ENCODE measurements at regions not wholly inside any gene's neighbourhood (a gene's known extent, or its start where the extent isn't known, plus 50 kb on each side); places are given as distances from the start of the nearest gene placed in this dataset.
"Not testable (repeated sequence)": the region's sequence is repeated elsewhere in the genome, so short reads cannot be mapped to it uniquely, and the experiment has no call there.

DNA sequence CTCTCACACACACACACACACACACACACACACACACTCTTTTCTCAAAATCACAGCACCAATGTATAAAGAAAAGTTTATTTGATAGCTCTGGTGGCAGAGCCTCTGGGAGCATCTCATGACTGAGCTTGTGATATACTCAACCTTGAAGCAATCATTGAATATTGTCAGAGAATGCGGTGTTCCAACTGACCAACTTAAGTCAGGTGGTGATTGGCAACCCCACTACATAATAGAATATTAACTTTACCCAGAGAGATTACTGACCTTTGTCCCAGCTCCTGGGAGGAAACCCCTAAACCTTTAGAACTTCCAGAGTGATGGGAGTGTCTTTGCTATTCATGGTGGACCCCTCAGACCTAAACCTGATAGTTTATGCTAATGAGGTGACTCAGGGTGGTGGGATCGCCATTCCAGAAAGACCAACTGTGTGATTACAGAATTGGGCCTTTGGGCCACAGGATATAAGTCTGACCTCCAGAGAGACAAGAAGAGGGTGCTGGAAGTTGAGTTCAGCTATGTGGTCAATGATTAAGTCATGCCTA lies 143.1 kb downstream of the OTUD1 start:
- H3K4me1 Mint-ChIP-seq: no peaks in the 10 kb centered on the region
- DNase-seq (ENCODE audit: low spot score in 2 of 2, unreplicated experiment in 2 of 2): no peak
- TF ChIP-seq, protein P1, sequence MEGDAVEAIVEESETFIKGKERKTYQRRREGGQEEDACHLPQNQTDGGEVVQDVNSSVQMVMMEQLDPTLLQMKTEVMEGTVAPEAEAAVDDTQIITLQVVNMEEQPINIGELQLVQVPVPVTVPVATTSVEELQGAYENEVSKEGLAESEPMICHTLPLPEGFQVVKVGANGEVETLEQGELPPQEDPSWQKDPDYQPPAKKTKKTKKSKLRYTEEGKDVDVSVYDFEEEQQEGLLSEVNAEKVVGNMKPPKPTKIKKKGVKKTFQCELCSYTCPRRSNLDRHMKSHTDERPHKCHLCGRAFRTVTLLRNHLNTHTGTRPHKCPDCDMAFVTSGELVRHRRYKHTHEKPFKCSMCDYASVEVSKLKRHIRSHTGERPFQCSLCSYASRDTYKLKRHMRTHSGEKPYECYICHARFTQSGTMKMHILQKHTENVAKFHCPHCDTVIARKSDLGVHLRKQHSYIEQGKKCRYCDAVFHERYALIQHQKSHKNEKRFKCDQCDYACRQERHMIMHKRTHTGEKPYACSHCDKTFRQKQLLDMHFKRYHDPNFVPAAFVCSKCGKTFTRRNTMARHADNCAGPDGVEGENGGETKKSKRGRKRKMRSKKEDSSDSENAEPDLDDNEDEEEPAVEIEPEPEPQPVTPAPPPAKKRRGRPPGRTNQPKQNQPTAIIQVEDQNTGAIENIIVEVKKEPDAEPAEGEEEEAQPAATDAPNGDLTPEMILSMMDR (IDR thresholded peaks at IDR 0.05; ENCODE audit: unreplicated experiment): no peak
- H3K27ac Mint-ChIP-seq: no peak overlapping the region
- peaks cover 66% of the 10 kb centered on the region for H3K27me3 Mint-ChIP-seq (ENCODE audit: low read depth)
- no peak overlapping the region for H3K4me3 Mint-ChIP-seq
- no peaks in the 10 kb centered on the region for H3K36me3 Mint-ChIP-seq
- no peaks in the 10 kb centered on the region for H3K9me3 Mint-ChIP-seq

DNA sequence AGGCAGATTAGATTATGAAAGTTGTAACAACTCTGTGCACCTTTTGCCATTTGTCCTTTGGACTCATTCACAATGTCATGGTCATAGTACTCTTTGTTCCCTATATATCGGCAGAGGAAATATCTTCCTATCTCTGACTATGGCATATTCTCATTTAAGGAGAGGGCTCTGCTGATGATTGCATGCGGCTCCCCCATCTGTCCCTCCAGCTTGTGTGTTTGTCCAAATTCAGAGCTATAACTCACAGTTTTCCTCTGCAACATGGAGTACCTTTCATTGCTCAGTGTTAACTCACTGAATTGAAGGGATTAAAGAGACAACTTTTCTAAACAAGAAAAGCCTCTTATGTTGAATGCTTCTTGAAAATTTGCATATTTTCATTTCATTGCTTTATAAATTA lies 145.5 kb downstream of the OTUD1 start:
- no peaks in the 10 kb centered on the region for H3K36me3 Mint-ChIP-seq

DNA sequence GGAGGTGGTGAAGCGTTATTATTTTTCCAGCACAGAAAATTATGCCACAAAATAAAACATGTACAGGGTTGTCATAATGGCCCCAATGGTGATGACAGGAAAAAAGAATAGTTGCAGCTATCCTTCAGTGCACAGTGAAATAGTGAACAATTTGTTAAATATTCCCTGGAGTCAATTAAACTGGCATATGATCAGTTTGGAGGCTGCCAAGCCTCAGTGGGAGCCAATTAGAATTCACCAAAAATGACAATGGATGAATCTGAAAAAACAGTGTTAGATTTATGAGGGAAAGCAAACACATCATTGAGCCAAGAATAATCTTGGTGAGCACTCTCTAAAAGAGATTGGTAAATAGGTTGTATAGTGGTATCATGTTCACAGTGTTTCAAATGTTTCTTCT lies 146.3 kb downstream of the OTUD1 start:
- peaks cover 9% of the 10 kb centered on the region for H3K9me3 Mint-ChIP-seq
- no peaks in the 10 kb centered on the region for H3K36me3 Mint-ChIP-seq
- H3K4me1 Mint-ChIP-seq: no peaks in the 10 kb centered on the region
- no peak overlapping the region for H3K4me3 Mint-ChIP-seq
- DNase-seq (ENCODE audit: low spot score in 2 of 2, unreplicated experiment in 2 of 2): no peak
- TF ChIP-seq, protein P1 (IDR thresholded peaks at IDR 0.05; ENCODE audit: unreplicated experiment): no peak
- no peak overlapping the region for H3K27ac Mint-ChIP-seq
- H3K27me3 Mint-ChIP-seq (ENCODE audit: low read depth): peaks cover 44% of the 10 kb centered on the region

More for the DNA sequence above, 145.5 kb downstream of the OTUD1 start:
- no peak overlapping the region for H3K4me3 Mint-ChIP-seq
- no peak for DNase-seq (ENCODE audit: low spot score in 2 of 2, unreplicated experiment in 2 of 2)
- H3K27ac Mint-ChIP-seq: no peak overlapping the region
- TF ChIP-seq, protein P1 (IDR thresholded peaks at IDR 0.05; ENCODE audit: unreplicated experiment): no peak
- peaks cover 9% of the 10 kb centered on the region for H3K9me3 Mint-ChIP-seq
- H3K4me1 Mint-ChIP-seq: no peaks in the 10 kb centered on the region
- H3K27me3 Mint-ChIP-seq (ENCODE audit: low read depth): peaks cover 50% of the 10 kb centered on the region

DNA sequence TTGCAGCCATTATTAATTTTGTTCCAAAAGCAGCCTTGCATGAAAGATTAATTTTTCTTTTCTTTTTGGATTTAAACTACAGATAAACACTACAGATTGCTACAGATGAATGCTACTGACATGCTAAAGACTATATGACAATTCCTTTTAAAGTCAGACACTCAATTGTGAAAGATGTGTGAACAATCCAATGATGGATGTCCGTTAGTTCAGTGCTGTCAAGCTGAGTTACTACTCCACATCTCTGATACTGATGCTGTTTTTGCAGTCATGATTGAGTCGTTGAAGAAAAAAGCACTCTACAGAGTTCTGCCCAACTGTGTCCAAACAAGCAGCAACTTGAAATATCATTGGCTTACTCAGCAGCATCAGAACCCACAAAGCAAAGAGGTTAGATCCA lies 146.8 kb downstream of the OTUD1 start:
- Mint-ChIP-seq H3K27me3 (ENCODE audit: low read depth) (peaks cover 39% of the 10 kb centered on the region), H3K36me3 (no peaks in the 10 kb centered on the region), H3K27ac (no peak overlapping the region), H3K9me3 (peaks cover 9% of the 10 kb centered on the region), H3K4me1 (no peaks in the 10 kb centered on the region), H3K4me3 (no peak overlapping the region)
- TF ChIP-seq, protein P1 (IDR thresholded peaks at IDR 0.05; ENCODE audit: unreplicated experiment): no peak
- no peak for DNase-seq (ENCODE audit: low spot score in 2 of 2, unreplicated experiment in 2 of 2)

DNA sequence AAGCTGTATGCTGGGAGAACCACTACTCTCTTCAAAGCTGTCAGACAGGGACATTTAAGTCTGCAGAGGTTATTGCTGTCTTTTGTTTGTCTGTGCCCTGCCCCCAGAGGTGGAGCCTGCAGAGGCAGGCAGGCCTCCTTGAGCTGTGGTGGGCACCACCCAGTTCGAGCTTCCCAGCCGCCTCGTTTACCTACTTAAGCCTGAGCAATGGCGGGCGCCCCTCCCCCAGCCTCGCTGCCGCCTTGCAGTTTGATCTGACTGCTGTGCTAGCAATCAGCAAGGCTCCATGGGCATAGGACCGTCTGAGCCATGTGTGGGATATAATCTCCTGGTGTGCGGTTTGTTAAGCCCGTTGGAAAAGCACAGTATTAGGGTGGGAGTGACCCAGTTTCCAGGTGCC lies 156.4 kb downstream of the OTUD1 start:
- not testable (repeated sequence) for H3K36me3 Mint-ChIP-seq; H3K27ac Mint-ChIP-seq; DNase-seq (ENCODE audit: low spot score in 2 of 2, unreplicated experiment in 2 of 2); H3K4me1 Mint-ChIP-seq; H3K4me3 Mint-ChIP-seq; H3K27me3 Mint-ChIP-seq (ENCODE audit: low read depth)
- H3K9me3 Mint-ChIP-seq: peaks cover 40% of the 10 kb centered on the region

DNA sequence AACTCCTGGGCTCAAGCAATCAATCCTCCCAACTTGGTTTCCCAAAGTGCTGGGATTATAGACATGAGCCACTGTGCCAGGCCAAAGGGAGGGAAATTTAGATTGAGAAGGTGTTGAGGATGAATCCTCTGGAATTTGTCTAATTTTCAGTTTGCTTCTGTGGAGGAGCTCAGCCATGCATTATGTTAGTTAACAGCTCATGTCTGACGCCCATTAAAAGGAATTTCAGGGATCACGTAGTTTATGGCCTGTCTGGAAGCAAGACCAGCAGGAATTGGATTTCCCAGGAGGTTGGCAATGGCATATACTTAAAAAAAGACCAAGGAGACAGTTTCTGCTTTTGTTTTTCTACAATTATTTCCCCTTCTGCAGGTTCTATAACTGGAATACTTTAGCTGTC lies 165.7 kb downstream of the OTUD1 start:
- TF ChIP-seq, protein P1 (IDR thresholded peaks at IDR 0.05; ENCODE audit: unreplicated experiment): no peak
- H3K4me1 Mint-ChIP-seq: peaks cover 3% of the 10 kb centered on the region
- DNase-seq (ENCODE audit: low spot score in 2 of 2, unreplicated experiment in 2 of 2): no peak
- H3K36me3 Mint-ChIP-seq: no peaks in the 10 kb centered on the region
- no peak overlapping the region for H3K4me3 Mint-ChIP-seq
- no peak overlapping the region for H3K27ac Mint-ChIP-seq
- H3K27me3 Mint-ChIP-seq (ENCODE audit: low read depth): peaks cover 19% of the 10 kb centered on the region
- H3K9me3 Mint-ChIP-seq: no peaks in the 10 kb centered on the region
